HG03025 (cell line): ENCODE measurements at regions not wholly inside any gene's neighbourhood (a gene's known extent, or its start where the extent isn't known, plus 50 kb on each side); places are given as distances from the start of the nearest gene placed in this dataset.

Source experiments
- ATAC-seq: cut with Tn5 transposase; IDR thresholded peaks from one replicate; pipeline ENCODE4 v1.9.1; 2021; ENCODE audit warnings: mild to moderate bottlenecking, moderate library complexity; ENCODE audit not compliant: unreplicated experiment, low FRiP score

GRCh38 chr5:124402144-124402581 is 344.3 kb downstream of the ZNF608 start:
- no peak for ATAC-seq

DNA sequence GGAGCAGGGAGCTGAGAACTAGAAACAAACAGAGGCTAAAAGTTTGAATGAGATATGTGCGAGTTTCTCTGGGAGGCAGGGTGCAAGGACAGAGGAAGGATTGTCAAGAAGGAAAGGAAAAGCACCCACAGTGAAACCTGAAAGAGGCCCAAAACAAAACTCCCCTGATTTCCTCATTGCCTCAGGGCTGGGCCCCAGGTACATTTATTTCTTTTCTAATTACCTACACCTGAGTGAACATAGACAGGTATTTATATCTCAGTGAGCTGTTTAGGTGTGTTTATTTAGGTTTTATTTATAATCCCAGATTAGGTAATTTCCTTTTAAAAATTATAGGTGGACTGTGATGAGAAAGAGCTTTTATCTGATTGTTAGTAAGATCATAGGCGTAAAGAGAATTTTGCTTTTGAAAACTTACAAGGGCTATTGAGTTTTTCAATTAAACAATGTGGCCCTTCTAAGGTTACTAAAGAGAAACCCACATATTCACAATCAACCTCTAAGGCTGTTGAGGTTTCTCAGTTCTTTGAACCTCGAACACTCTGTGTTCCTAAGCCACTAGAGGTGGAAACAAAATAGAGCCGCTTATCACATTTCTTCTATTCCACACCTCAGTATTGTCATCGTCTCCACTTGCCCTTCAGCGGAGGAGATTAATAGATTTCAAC is 344.8 kb downstream of the ZNF608 start:
- no peak for ATAC-seq

- ATAC-seq, result no peak
Observed at GRCh38 chr5:124399426-124399961, 346.9 kb downstream of the ZNF608 start.

DNA sequence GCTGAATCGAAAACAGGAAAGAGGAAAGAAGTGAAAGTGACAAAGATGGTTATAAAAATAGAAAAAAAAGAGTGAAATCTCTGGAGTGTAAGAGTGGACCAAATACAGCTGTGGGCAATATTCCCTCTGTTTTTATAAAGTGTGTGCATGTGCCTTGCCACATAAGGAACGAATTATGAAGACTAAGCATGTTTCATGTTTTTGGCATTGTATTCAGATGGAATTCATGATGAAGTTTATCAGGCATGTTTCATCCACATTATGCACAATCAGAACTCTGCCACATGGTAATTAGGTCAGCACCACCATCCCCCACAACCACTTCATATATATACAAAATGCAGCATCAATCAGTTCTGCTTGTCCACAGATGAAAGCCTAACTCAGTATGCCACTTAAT is 348.0 kb downstream of the ZNF608 start:
- no peak for ATAC-seq

- no peak for ATAC-seq
Observed at GRCh38 chr5:124397317-124397716, 349.1 kb downstream of the ZNF608 start.

DNA sequence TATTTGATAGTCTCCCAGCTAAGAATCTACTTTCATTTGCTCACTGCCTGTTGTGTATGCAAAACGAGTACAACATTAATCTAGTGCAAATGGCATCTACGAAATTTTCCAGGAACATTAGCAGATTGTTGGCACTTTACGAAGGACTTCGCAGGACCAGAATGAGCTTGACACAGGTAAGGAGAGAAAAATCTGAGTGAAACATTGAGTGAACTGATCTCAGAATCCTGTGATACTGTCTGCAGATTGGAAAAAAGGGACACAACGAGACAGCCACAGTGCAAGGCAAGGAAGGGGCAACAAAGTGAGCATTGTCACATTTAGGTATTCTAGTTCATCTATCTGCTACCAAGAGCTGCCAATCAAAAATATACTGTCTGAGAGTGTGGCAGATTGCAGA is 350.5 kb downstream of the ZNF608 start:
- no peak for ATAC-seq

DNA sequence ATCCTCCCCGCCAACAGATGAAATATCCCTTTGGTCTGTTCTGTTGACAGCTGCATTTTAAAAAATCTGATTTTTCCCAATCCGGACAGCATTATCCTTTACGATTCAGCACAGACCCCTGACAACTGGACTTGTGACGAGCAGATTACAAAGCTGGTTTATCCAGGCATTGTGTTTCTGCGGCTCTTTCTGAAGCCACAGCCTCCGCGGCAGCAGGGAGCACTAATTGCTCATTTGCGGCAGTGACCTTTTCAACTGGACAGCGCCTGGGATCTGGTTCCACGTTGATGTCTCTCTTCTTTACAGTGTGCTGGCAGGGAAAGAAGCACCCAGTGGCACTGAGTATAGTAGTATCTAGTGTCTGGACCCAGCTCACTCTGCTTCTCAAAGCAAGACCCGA is 351.2 kb downstream of the ZNF608 start:
- ATAC-seq, result no peak

DNA sequence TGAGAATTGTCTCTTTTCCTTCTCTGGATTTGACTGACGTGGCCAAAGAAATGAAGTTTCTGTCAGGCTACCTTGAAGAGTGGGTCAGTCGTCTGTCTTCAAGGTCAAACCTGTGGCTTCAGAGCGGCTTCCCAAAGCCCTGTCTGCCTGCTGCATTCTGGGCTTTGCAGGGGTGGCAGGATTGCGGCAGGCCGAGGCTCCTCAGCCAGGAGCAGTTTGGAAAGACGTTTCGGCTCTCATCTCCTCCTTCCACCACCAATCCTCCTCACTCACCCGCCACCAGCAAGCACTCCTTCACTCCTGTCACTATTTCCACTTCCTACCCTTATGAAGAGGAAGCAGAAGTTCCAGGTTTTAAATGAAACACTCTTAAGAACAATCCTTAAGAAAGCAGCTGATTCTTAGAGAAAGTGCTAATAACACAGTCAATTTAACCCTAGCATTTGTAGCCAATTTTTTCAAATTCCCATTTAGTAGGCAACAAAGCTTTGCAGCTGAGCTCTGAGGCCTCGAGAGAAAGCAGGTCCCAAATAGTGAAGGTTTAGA is 351.7 kb downstream of the ZNF608 start:
- ATAC-seq, result no peak

DNA sequence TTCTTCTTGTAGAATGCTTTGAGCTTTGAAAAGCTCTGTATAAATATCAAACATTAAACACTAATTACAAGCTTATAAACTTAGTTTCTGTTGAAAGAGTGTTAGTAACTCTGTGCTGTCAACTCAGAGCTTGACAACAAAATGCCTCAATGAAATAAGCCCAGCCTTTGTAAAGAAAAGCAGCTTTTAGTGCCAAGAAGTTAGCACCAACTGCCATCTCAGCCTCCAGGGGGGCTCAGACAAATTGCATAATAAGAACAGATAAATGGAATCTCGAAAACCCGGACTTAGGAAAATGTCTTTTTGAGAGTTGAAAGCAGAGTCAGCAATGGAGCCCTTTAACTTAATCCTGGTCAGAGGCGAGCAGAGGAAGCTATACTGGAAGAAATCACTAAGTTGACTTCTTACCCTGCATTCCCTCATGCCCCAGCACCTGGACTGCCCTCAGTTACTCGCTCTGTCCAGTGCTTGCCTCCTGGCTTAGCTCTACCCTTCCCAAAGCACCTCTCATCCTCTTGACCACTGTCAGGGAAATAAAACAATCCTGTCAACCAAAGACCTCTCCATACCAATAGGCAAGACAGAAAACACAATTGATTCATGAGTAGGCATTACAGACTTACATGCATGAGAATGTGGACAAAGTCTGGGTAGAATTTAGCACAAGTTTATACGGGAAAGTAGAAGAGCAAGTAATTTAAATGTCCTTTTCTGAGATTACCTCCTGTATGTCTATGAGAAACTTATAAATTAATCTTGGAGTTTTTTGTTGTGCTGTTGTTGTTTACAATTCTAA is 352.7 kb downstream of the ZNF608 start:
- ATAC-seq, result no peak

DNA sequence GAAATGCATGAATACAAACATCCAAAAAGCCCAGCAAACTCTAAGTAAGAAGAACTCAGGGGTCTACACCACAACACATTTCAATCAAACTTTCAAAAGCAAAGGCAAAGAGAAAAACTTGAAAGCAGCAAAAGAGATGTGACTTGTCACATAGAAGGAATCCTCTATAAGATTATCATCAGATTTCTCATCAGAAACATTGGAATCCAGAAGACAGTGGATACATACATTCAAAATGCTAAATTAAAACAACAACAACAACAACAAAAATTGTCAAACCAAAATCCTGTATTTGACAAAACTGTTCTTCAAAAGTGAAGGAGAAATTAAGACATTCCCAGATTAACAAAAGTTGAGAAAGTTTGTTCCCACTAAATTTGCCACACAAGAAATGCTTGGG is 362.7 kb downstream of the ZNF608 start:
- ATAC-seq, result no peak

DNA sequence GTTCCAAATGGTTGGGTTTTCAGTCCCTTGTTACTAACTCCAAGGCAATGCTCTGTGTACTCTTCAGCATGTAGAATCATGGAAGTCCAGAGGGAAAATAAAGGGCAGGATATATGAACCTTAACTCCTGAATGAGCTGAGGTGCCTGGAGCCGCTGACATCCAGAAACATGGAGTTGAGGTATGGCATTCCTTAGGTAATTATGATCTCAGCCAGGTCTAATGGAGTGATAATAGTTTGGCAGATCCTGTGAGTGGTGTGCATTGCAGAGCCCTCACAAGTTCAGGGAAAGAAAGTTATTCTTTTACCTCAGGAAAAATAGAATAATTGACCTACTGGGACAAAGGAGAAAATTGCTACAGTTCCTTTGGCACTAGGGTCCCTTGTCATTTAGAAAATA is 369.1 kb downstream of the ZNF608 start:
- no peak for ATAC-seq

DNA sequence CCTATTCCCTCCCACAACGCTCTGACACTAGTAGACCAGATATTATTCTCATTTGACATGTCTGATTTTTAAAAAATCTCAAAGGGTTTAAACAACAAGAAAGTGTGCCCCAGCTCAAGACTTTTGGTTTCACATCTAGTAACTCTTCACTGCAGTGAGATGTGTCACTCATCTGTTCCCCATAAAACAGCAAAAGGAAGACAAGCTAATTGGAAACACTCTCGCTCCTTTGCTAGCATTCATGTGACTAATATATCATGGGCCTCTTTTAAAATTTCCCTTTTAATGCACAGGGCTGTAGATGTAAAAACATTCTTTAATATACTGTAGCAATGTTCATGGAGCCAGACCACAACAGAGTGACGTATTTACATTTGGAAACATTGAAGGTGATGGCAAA is 372.6 kb downstream of the ZNF608 start:
- no peak for ATAC-seq

- no peak for ATAC-seq
Observed at GRCh38 chr5:124372457-124372856, 374.0 kb downstream of the ZNF608 start.

DNA sequence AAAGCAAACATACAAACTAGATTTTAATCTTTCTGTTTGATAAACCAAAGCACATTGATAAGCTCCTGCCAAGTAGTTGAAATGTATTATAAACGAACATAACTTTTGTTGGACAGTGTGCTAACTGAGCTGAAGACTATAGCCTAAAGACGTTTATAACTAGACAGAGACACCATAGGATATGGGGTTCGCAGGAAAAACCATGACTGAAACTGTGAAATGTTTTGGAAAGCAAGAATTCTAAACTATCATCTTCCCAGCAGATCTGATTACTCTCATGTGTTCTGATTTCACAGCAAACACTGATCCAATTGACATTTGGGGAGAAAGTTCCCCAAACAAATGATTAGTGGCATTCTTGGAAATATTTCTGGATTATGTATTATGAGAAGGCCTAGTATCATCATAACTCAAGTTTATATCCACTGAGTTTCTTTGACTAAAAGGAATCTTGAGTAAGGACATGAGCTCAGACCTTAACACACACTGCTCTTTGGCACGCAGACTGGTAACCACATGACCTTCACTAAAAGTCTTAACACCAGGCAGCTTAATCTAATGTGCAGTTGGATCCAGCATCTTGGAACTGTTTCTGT is 375.2 kb downstream of the ZNF608 start:
- no peak for ATAC-seq

DNA sequence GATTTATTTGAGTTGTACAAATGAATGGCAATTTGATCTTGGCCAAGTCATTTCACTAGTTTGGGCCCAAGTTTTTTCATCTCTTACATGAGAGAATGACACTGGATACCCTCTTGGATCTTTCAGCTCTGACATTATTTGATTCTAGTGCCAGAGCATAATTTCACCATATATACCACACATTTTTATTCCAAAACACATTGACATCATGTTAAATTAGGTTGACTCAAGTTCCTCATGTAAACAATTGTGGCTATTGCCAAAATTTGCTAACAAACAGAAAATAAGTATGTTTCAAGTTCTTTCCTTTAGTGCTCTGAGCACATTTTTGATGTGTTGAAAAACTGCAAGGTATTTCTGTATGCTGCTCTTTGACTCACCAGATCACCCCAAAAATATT is 375.8 kb downstream of the ZNF608 start:
- ATAC-seq, result no peak

GRCh38 chr5:124365361-124365801 is 381.1 kb downstream of the ZNF608 start:
- no peak for ATAC-seq

DNA sequence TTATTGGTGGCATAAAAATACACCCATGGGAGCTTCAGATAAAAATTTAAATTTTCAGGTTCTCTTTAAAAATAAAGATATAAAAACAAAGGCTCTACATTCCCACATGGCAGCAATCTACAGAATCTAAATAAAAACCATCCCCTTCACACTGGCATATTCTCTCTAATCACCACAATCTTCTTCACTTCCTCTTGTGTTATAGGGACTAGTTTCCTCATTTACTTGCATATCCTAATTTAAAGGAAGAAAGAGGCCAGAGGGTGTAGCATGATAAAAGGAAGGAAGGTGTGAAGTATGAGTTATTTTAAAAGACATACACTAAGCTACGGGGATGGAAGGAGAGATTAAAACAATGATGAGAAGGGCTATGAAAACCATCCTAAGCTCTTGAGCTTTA is 390.5 kb downstream of the ZNF608 start:
- ATAC-seq, result no peak

- no peak for ATAC-seq
Observed at GRCh38 chr5:124353016-124353415, 393.4 kb downstream of the ZNF608 start.

- ATAC-seq, result no peak
Observed at GRCh38 chr5:124352312-124352711, 394.1 kb downstream of the ZNF608 start.

DNA sequence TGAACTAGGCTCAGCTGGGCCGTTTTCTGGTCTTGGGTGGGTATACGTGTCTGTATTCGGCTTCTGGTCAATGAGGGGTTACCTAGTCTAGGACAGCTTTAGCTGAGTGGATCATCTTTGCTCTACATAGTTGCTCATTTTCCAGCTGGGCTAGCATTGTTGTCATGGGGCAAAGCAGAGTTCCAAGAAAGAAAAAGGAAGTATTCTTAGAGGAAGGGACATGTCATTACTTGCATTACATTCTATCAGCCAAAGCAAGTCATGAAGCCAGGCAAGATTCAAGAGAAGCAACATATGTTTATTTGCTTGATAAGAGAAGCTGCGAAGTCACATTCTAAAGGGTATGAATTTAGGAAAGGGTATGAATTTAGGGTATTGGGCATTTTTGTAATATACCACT is 396.5 kb downstream of the ZNF608 start:
- no peak for ATAC-seq

DNA sequence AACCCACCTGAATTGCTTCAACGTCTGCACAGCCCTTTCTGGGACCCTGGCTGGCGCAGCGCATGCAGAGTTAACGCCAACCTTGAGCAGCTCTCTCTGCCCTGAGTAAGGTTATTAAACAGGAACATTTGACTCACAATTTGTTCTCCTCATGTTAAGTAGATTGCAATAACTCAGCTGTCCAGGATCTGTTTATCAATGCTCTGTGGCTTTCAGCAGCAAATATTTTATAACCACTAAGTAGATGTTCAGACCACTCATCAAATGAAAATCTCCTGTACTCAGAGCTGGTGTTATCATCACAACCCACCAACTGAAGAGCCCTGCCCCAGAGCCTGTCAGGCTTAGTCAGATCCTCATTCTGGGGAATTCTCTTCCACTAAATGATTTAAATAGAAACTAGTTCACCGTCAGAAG is 403.0 kb downstream of the ZNF608 start:
- no peak for ATAC-seq
